ENCODE measurements at regions not wholly inside any gene's neighbourhood (a gene's known extent, or its start where the extent isn't known, plus 50 kb on each side); places are given as distances from the start of the nearest gene placed in this dataset.

DNA sequence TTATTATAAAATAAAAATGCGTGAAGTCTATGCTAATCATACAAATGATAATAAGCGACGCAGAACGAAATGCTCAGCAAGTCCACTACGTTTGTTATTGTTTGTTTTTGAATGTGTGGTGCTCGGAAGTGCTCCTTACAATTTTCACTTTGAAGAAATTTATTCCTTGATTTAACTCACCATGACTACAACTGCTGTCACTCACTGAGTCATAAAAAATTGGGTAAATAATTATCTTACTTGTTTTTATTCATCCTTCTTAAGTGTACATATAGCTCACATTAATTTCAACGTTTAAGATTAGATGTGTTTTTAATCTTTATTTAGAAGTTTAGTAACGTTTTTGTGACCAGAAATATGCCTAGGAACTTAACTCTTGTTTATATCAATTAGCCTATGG lies 66.7 kb upstream of the NANOGP8 start:
- H3K27me3 ChIP-seq (ENCODE audit: insufficient read depth, poor library complexity, severe bottlenecking) = no peaks in the 10 kb centered on the region
- H3K27ac ChIP-seq (replicated peaks) = no peak overlapping the region
- no peak for DNase-seq (ENCODE audit: low read depth in 1 of 2, low spot score in 1 of 2)
- TF ChIP-seq, protein P1, sequence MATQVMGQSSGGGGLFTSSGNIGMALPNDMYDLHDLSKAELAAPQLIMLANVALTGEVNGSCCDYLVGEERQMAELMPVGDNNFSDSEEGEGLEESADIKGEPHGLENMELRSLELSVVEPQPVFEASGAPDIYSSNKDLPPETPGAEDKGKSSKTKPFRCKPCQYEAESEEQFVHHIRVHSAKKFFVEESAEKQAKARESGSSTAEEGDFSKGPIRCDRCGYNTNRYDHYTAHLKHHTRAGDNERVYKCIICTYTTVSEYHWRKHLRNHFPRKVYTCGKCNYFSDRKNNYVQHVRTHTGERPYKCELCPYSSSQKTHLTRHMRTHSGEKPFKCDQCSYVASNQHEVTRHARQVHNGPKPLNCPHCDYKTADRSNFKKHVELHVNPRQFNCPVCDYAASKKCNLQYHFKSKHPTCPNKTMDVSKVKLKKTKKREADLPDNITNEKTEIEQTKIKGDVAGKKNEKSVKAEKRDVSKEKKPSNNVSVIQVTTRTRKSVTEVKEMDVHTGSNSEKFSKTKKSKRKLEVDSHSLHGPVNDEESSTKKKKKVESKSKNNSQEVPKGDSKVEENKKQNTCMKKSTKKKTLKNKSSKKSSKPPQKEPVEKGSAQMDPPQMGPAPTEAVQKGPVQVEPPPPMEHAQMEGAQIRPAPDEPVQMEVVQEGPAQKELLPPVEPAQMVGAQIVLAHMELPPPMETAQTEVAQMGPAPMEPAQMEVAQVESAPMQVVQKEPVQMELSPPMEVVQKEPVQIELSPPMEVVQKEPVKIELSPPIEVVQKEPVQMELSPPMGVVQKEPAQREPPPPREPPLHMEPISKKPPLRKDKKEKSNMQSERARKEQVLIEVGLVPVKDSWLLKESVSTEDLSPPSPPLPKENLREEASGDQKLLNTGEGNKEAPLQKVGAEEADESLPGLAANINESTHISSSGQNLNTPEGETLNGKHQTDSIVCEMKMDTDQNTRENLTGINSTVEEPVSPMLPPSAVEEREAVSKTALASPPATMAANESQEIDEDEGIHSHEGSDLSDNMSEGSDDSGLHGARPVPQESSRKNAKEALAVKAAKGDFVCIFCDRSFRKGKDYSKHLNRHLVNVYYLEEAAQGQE (IDR thresholded peaks at IDR 0.05; ENCODE audit: insufficient replicate concordance, low read depth) = no peak
- TF ChIP-seq SPI1 (IDR thresholded peaks at IDR 0.05; ENCODE audit: borderline replicate concordance, low read depth) (no peak), POLR2AphosphoS5 (IDR thresholded peaks at IDR 0.05; ENCODE audit: low read depth) (no peak), GABPA (IDR thresholded peaks at IDR 0.05; ENCODE audit: low read depth) (no peak)
- TF ChIP-seq, protein P2, sequence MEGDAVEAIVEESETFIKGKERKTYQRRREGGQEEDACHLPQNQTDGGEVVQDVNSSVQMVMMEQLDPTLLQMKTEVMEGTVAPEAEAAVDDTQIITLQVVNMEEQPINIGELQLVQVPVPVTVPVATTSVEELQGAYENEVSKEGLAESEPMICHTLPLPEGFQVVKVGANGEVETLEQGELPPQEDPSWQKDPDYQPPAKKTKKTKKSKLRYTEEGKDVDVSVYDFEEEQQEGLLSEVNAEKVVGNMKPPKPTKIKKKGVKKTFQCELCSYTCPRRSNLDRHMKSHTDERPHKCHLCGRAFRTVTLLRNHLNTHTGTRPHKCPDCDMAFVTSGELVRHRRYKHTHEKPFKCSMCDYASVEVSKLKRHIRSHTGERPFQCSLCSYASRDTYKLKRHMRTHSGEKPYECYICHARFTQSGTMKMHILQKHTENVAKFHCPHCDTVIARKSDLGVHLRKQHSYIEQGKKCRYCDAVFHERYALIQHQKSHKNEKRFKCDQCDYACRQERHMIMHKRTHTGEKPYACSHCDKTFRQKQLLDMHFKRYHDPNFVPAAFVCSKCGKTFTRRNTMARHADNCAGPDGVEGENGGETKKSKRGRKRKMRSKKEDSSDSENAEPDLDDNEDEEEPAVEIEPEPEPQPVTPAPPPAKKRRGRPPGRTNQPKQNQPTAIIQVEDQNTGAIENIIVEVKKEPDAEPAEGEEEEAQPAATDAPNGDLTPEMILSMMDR (IDR thresholded peaks at IDR 0.05; ENCODE audit: insufficient read depth, low read length) = no peak
- H3K4me3 ChIP-seq (replicated peaks; ENCODE audit: insufficient read depth, low read length) = no peak overlapping the region

DNA sequence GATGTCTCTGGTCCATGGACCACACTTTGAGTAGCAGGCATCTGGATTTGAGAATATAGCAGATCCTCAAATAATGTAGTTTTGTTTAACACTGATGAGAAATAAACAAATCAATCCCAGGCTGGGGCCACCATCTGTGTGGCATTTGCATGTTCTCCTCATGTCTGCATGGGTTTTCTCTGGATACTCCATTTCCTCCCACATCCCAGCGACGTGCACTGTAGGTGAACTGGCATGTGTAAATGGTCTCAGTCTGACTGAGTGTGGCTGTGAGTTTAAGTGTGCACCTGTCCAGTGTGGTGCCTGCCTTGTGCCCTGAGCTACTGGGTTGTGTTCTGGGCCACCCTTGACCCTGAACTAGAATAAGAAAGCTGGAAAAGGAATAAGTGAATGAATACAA lies 66.3 kb upstream of the NANOGP8 start:
- no peak for DNase-seq (ENCODE audit: low read depth in 1 of 2, low spot score in 1 of 2)
- no peak overlapping the region for H3K27ac ChIP-seq (replicated peaks)
- no peaks in the 10 kb centered on the region for H3K27me3 ChIP-seq (ENCODE audit: insufficient read depth, poor library complexity, severe bottlenecking)
- TF ChIP-seq GABPA (IDR thresholded peaks at IDR 0.05; ENCODE audit: low read depth) (no peak), SPI1 (IDR thresholded peaks at IDR 0.05; ENCODE audit: borderline replicate concordance, low read depth) (no peak), POLR2AphosphoS5 (IDR thresholded peaks at IDR 0.05; ENCODE audit: low read depth) (no peak)
- TF ChIP-seq, protein P2 (IDR thresholded peaks at IDR 0.05; ENCODE audit: insufficient read depth, low read length) = no peak
- TF ChIP-seq, protein P1 (IDR thresholded peaks at IDR 0.05; ENCODE audit: insufficient replicate concordance, low read depth) = no peak
- no peak overlapping the region for H3K4me3 ChIP-seq (replicated peaks; ENCODE audit: insufficient read depth, low read length)

DNA sequence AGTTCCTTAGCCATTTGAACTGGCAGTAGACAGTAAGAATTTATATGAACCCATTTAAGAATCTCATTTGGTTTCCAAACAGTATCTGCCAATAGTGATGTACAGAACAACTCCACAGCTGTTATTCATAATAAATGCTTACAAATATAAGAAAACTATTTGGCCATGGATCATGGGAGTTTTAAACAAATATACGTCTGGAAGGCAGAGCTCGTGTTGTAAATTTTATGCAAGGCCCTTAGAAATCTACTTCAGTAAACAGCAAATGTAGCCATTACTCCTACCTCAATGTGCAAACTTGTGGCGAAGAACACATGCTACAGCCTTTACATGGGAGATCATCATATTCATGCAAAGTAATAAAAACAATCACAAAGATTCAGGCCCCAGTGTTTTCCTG lies 65.3 kb upstream of the NANOGP8 start:
- Histone ChIP-seq H3K4me3 (replicated peaks; ENCODE audit: insufficient read depth, low read length) (no peak overlapping the region), H3K27me3 (ENCODE audit: insufficient read depth, poor library complexity, severe bottlenecking) (peaks cover 2% of the 10 kb centered on the region), H3K27ac (replicated peaks) (no peak overlapping the region)
- DNase-seq (ENCODE audit: low read depth in 1 of 2, low spot score in 1 of 2) = no peak
- TF ChIP-seq GABPA (IDR thresholded peaks at IDR 0.05; ENCODE audit: low read depth) (no peak), POLR2AphosphoS5 (IDR thresholded peaks at IDR 0.05; ENCODE audit: low read depth) (no peak), SPI1 (IDR thresholded peaks at IDR 0.05; ENCODE audit: borderline replicate concordance, low read depth) (no peak)
- TF ChIP-seq, protein P1 (IDR thresholded peaks at IDR 0.05; ENCODE audit: insufficient replicate concordance, low read depth) = no peak
- TF ChIP-seq, protein P2 (IDR thresholded peaks at IDR 0.05; ENCODE audit: insufficient read depth, low read length) = no peak

All from HL-60 (cell line).